ENCODE measurements at regions not wholly inside any gene's neighbourhood (a gene's known extent, or its start where the extent isn't known, plus 50 kb on each side); places are given as distances from the start of the nearest gene placed in this dataset.
A peak's percentile ranks its signal among the peaks of the same experiment; 100 is the strongest.

- TF ChIP-seq CTCF (IDR thresholded peaks at IDR 0.05), result no peak
- TF ChIP-seq POLR2A (IDR thresholded peaks at IDR 0.05), result no peak
- no peak for TF ChIP-seq POLR2AphosphoS5 (IDR thresholded peaks at IDR 0.05)
- Histone ChIP-seq H3K9me3 (no peaks in the 10 kb centered on the region), H3K36me3 (no peaks in the 10 kb centered on the region), H3K4me1 (no peaks in the 10 kb centered on the region), H3K4me3 (no peak overlapping the region), H3K27ac (no peak overlapping the region), H3K27me3 (no peaks in the 10 kb centered on the region)
- intact Hi-C loops (cut with DNase I; ENCODE audit: low total_unique reads), result no loop called here
- no peak for DNase-seq (ENCODE audit: low spot score in 2 of 2)
Measured at GRCh38 chr4:27154706-27155105, 294.1 kb downstream of the STIM2 start.

- Histone ChIP-seq H3K27me3 (no peaks in the 10 kb centered on the region), H3K9me3 (no peaks in the 10 kb centered on the region), H3K27ac (no peak overlapping the region), H3K4me1 (no peaks in the 10 kb centered on the region), H3K4me3 (no peak overlapping the region), H3K36me3 (no peaks in the 10 kb centered on the region)
- DNase-seq (ENCODE audit: low spot score in 2 of 2), result no peak
- intact Hi-C loops (cut with DNase I; ENCODE audit: low total_unique reads), result no loop called here
- TF ChIP-seq POLR2AphosphoS5 (IDR thresholded peaks at IDR 0.05), result no peak
- no peak for TF ChIP-seq CTCF (IDR thresholded peaks at IDR 0.05)
Measured at GRCh38 chr4:27161191-27161590, 300.6 kb downstream of the STIM2 start.

- TF ChIP-seq POLR2AphosphoS5 (IDR thresholded peaks at IDR 0.05) (no peak), CTCF (IDR thresholded peaks at IDR 0.05) (no peak), POLR2A (IDR thresholded peaks at IDR 0.05) (no peak)
- Histone ChIP-seq H3K36me3 (no peaks in the 10 kb centered on the region), H3K9me3 (no peaks in the 10 kb centered on the region), H3K4me3 (no peak overlapping the region), H3K4me1 (no peaks in the 10 kb centered on the region), H3K27me3 (no peaks in the 10 kb centered on the region), H3K27ac (no peak overlapping the region)
- intact Hi-C loops (cut with DNase I; ENCODE audit: low total_unique reads), result no loop called here
- DNase-seq (ENCODE audit: low spot score in 2 of 2), result no peak
Measured at GRCh38 chr4:27168783-27169182, 308.1 kb downstream of the STIM2 start.

- intact Hi-C loops (cut with DNase I; ENCODE audit: low total_unique reads), result no loop called here
- no peak for DNase-seq (ENCODE audit: low spot score in 2 of 2)
- Histone ChIP-seq H3K9me3 (no peaks in the 10 kb centered on the region), H3K36me3 (no peaks in the 10 kb centered on the region), H3K27ac (no peak overlapping the region), H3K27me3 (no peaks in the 10 kb centered on the region), H3K4me1 (no peaks in the 10 kb centered on the region), H3K4me3 (no peak overlapping the region)
- no peak for TF ChIP-seq POLR2AphosphoS5 (IDR thresholded peaks at IDR 0.05)
- no peak for TF ChIP-seq CTCF (IDR thresholded peaks at IDR 0.05)
- no peak for TF ChIP-seq POLR2A (IDR thresholded peaks at IDR 0.05)
Measured at GRCh38 chr4:27173280-27173679, 312.6 kb downstream of the STIM2 start.

- TF ChIP-seq POLR2AphosphoS5 (IDR thresholded peaks at IDR 0.05) (no peak), CTCF (IDR thresholded peaks at IDR 0.05) (peak in 1 of 3 donors; percentile 14)
- intact Hi-C loops (cut with DNase I; ENCODE audit: low total_unique reads), result no loop called here
- H3K4me1 ChIP-seq, result no peaks in the 10 kb centered on the region
Measured at GRCh38 chr4:27176400-27176799, 315.8 kb downstream of the STIM2 start.

More at GRCh38 chr4:27176400-27176799, 315.8 kb downstream of the STIM2 start:
- Histone ChIP-seq H3K36me3 (no peaks in the 10 kb centered on the region), H3K9me3 (no peaks in the 10 kb centered on the region), H3K27ac (no peak overlapping the region), H3K4me3 (no peak overlapping the region), H3K27me3 (no peaks in the 10 kb centered on the region)
- DNase-seq (ENCODE audit: low spot score in 2 of 2), result no peak
